Lung (tissue), 11 donors: ENCODE measurements at regions not wholly inside any gene's neighbourhood (a gene's known extent, or its start where the extent isn't known, plus 50 kb on each side); places are given as distances from the start of the nearest gene placed in this dataset.

Source experiments
- ATAC-seq: fragments of 200-7000 bp; cut with Tn5 transposase; one replicate; pipeline ENCODE4 v1.9.1; 2020; ENCODE audit warnings: moderate number of reproducible peaks; ENCODE audit not compliant: insufficient read depth, low FRiP score
- DNase-seq, 3 donors: peaks; one replicate each; pipeline ENCODE4 v3.0.0-alpha.2; 2013 to 2017
- H3K27ac ChIP-seq, 2 donors: one replicate each; pipeline ENCODE4 v1.5.1; 2013; ENCODE audit warnings: mild to moderate bottlenecking in 2 of 2, moderate library complexity in 2 of 2, control low read depth in 1 of 2, inconsistent platforms in 1 of 2, low read depth in 1 of 2, low read length in 1 of 2
- H3K27me3 ChIP-seq, 3 donors: one replicate each; pipeline ENCODE4 v1.5.1; 2013; ENCODE audit warnings: low read length in 2 of 3; ENCODE audit not compliant: control insufficient read depth in 3 of 3, insufficient read depth in 3 of 3
- H3K36me3 ChIP-seq, 4 donors: one replicate each; pipeline ENCODE4 v1.5.1; 2013; ENCODE audit warnings: low read length in 4 of 4, mild to moderate bottlenecking in 1 of 4, moderate library complexity in 1 of 4; ENCODE audit not compliant: control insufficient read depth in 4 of 4, insufficient read depth in 4 of 4
- H3K4me1 ChIP-seq, 5 donors: one replicate each; pipeline ENCODE4 v1.5.1; 2013; ENCODE audit warnings: low read length in 5 of 5, mild to moderate bottlenecking in 2 of 5, moderate library complexity in 1 of 5; ENCODE audit not compliant: control insufficient read depth in 5 of 5, insufficient read depth in 5 of 5
- H3K4me3 ChIP-seq: one replicate; pipeline ENCODE4 v1.5.1; 2013; ENCODE audit warnings: mild to moderate bottlenecking, control low read depth, moderate library complexity
- H3K9ac ChIP-seq, 2 donors: one replicate each; pipeline ENCODE4 v1.5.1; 2013; ENCODE audit warnings: low read length in 2 of 2, control low read depth in 1 of 2; ENCODE audit not compliant: insufficient read depth in 1 of 2
- H3K9me3 ChIP-seq, 4 donors: one replicate each; pipeline ENCODE4 v1.5.1; 2013; ENCODE audit warnings: low read length in 3 of 4, mild to moderate bottlenecking in 1 of 4, moderate library complexity in 1 of 4; ENCODE audit not compliant: control insufficient read depth in 4 of 4, insufficient read depth in 3 of 4
- CTCF ChIP-seq: IDR thresholded peaks from 2 replicates; pipeline ENCODE4 v1.5.1; 2012; ENCODE audit warnings: mild to moderate bottlenecking; ENCODE audit errors: control extremely low read depth, extremely low read depth
- WGBS, 2 donors: extraction: QIAGEN DNeasy Blood & Tissue Kit; methylation state at CpG; one replicate each; pipeline ENCODE4 v1.1.7; 2013; 5-methylcytosine and 5-hydroxymethylcytosine counted together
- donor health status: control.
- donor health status: control.
- donor health status: Bipolar disorder and iron deficiency.
- donor health status: healthy.
- donor health status: DM: yes; HTN: yes; CAD: no.

- no peak for ATAC-seq
- TF ChIP-seq CTCF = no peak
- Histone ChIP-seq H3K27ac (no peak overlapping the region), H3K27me3 (no peaks in the 10 kb centered on the region), H3K4me3 (no peak overlapping the region), H3K4me1 (no peaks in the 10 kb centered on the region), H3K9ac (no peak overlapping the region), H3K36me3 (no peaks in the 10 kb centered on the region), H3K9me3 (peaks cover 0 to 2% (median 0%) of the 10 kb centered on the region in 4 donors)
- DNase-seq = no peak
- WGBS, 2 donors = 40 to 53% methylated on average over 2 of the region's 2 CpGs
Measured at GRCh38 chr3:1969281-1969680, 129.4 kb upstream of the CNTN4 start.

GRCh38 chr3:1971780-1972179 lies 126.9 kb upstream of the CNTN4 start:
- no peaks in the 10 kb centered on the region for H3K36me3 ChIP-seq
- ATAC-seq = no peak
- no peaks in the 10 kb centered on the region for H3K27me3 ChIP-seq
- no peaks in the 10 kb centered on the region for H3K4me1 ChIP-seq
- no peak overlapping the region for H3K4me3 ChIP-seq
- DNase-seq = no peak
- WGBS, 2 donors = 62 to 65% methylated on average over 1 of the region's 1 CpG
- no peak for TF ChIP-seq CTCF
- H3K9me3 ChIP-seq = peaks cover 0 to 2% (median 0%) of the 10 kb centered on the region in 4 donors
- no peak overlapping the region for H3K27ac ChIP-seq
- H3K9ac ChIP-seq = no peak overlapping the region

GRCh38 chr3:1979961-1980615 lies 118.6 kb upstream of the CNTN4 start:
- H3K27me3 ChIP-seq = no peaks in the 10 kb centered on the region
- TF ChIP-seq CTCF = no peak
- no peak for DNase-seq
- no peaks in the 10 kb centered on the region for H3K36me3 ChIP-seq
- 84 to 85% methylated on average over 5 of the region's 5 CpGs for WGBS, 2 donors
- no peak overlapping the region for H3K9ac ChIP-seq
- H3K9me3 ChIP-seq = no peaks in the 10 kb centered on the region
- no peak overlapping the region for H3K27ac ChIP-seq
- no peak overlapping the region for H3K4me3 ChIP-seq
- no peaks in the 10 kb centered on the region for H3K4me1 ChIP-seq
- ATAC-seq = no peak

GRCh38 chr3:1987980-1988379 lies 110.7 kb upstream of the CNTN4 start:
- no peak for ATAC-seq
- Histone ChIP-seq H3K4me3 (no peak overlapping the region), H3K4me1 (no peaks in the 10 kb centered on the region), H3K9me3 (no peaks in the 10 kb centered on the region), H3K36me3 (no peaks in the 10 kb centered on the region), H3K27me3 (no peaks in the 10 kb centered on the region), H3K27ac (no peak overlapping the region), H3K9ac (no peak overlapping the region)
- WGBS, 2 donors = 38 to 41% methylated on average over 3 of the region's 3 CpGs
- DNase-seq = peak in 2 of 3 donors; percentile 3 to 22
- no peak for TF ChIP-seq CTCF
